GM12878 (cell line): ENCODE measurements at regions not wholly inside any gene's neighbourhood (a gene's known extent, or its start where the extent isn't known, plus 50 kb on each side); places are given as distances from the start of the nearest gene placed in this dataset.

ENCODE experiments used
- ATAC-seq: fragments of 200-7000 bp; cut with Tn5 transposase; 3 replicates; pipeline ENCODE4 v1.9.1; 2020; ENCODE audit warnings: mild to moderate bottlenecking, moderate library complexity
- BruUV-seq: library from RNA; stranded (reverse); fragments of 400-500 nt; replicated peaks from 2 replicates; lab custom pipeline; 2021; lab: Mats Ljungman, UMichigan
- CTCF ChIA-PET: fragments of 300-600 bp; sonication (Branson Sonifier 250); formaldehyde crosslinking; extraction: SDS; loops from one replicate; lab custom pipeline; 2021; ENCODE audit warnings: inconsistent platforms; lab: Yijun Ruan, JAX
- POLR2A ChIA-PET: fragments of 350-600 bp; formaldehyde crosslinking; extraction: SDS; loops from one replicate; lab custom pipeline; 2021; ENCODE audit warnings: inconsistent platforms; lab: Charles Lee
- RAD21 ChIA-PET: fragments of 300-600 bp; sonication (Branson Sonifier 250); formaldehyde crosslinking; loops from one replicate; lab custom pipeline; 2023; ENCODE audit warnings: antibody characterized with exemption; ENCODE audit not compliant: unreplicated experiment; lab: Charles Lee
- SMC1A ChIA-PET: fragments of 300-600 bp; sonication (Branson Sonifier 250); formaldehyde crosslinking; loops from one replicate; lab custom pipeline; 2023; ENCODE audit not compliant: unreplicated experiment, uncharacterized antibody; lab: Charles Lee
- DNase-seq: peaks from one replicate; pipeline ENCODE4 v3.0.0-alpha.2; 2011; ENCODE audit warnings: low read depth, low spot score
- FAIRE-seq: peaks from 3 replicates; lab custom pipeline; 2011; peaks lifted over from hg19 to GRCh38; lab: Jason Lieb, UNC
- H2AFZ ChIP-seq: 2 replicates; pipeline ENCODE4 v1.6.0; 2011; ENCODE audit warnings: low read depth, low read length, control low read depth; ENCODE audit not compliant: control insufficient read depth
- H3K27ac ChIP-seq: 2 replicates; pipeline ENCODE4 v1.5.1; 2011; ENCODE audit warnings: control low read depth; ENCODE audit not compliant: control insufficient read depth, insufficient read depth
- H3K27me3 ChIP-seq, 2 experiments: replicated peaks in 1 of 2; 2 replicates each; pipeline versions ENCODE4 v1.6.0 to v1.6.1; 2011; ENCODE audit warnings: low read length in 1 of 2; ENCODE audit not compliant: control insufficient read depth in 2 of 2, insufficient read depth in 2 of 2
- H3K36me3 ChIP-seq, 2 experiments: 2 replicates each; pipeline ENCODE4 v1.5.1; 2011; ENCODE audit warnings: low read length in 1 of 2; ENCODE audit not compliant: control insufficient read depth in 2 of 2, insufficient read depth in 2 of 2
- H3K4me1 ChIP-seq: 2 replicates; pipeline ENCODE4 v1.6.1; 2011; ENCODE audit warnings: mild to moderate bottlenecking, low read length, moderate library complexity, mixed read lengths; ENCODE audit not compliant: control insufficient read depth, insufficient read depth
- H3K4me2 ChIP-seq: 2 replicates; pipeline ENCODE4 v1.6.0; 2011; ENCODE audit warnings: control low read depth; ENCODE audit not compliant: control insufficient read depth, insufficient read depth
- H3K4me3 ChIP-seq: fragments of 200-600 bp; sonication (generic); 2 replicates; pipeline ENCODE4 v1.5.1; 2016
- H3K79me2 ChIP-seq: 2 replicates; pipeline ENCODE4 v1.6.0; 2011; ENCODE audit warnings: low read length; ENCODE audit not compliant: control insufficient read depth, insufficient read depth
- H3K9ac ChIP-seq: 2 replicates; pipeline ENCODE4 v1.8.0; 2011; ENCODE audit warnings: low read length, control low read depth, mixed read lengths; ENCODE audit not compliant: control insufficient read depth, insufficient read depth
- H3K9me3 ChIP-seq: replicated peaks from 3 replicates; pipeline ENCODE4 v1.5.1; 2011; ENCODE audit warnings: mild to moderate bottlenecking, low read length; ENCODE audit not compliant: control insufficient read depth, insufficient read depth
- H4K20me1 ChIP-seq: 2 replicates; pipeline ENCODE4 v1.6.0; 2011; ENCODE audit not compliant: control insufficient read depth, insufficient read depth
- EED ChIP-seq: sonication (generic); IDR thresholded peaks from 2 replicates; pipeline ENCODE4 v1.6.1; 2016; ENCODE audit warnings: antibody characterized with exemption, low read depth
- TAF1 ChIP-seq: IDR thresholded peaks from 2 replicates; pipeline ENCODE4 v1.6.1; 2011; ENCODE audit warnings: mild to moderate bottlenecking, low read depth, low read length, borderline replicate concordance
- ZNF592 ChIP-seq: fragments of 450-650 bp; IDR thresholded peaks from 2 replicates; pipeline ENCODE4 v1.6.1; 2017; ENCODE audit warnings: mild to moderate bottlenecking, moderate library complexity
- WGBS: methylation state at CpG from one replicate; pipeline ENCODE4 v1.1.6; 2016; ENCODE audit warnings: low lambda C conversion rate; ENCODE audit not compliant: insufficient replicate concordance, insufficient coverage; ENCODE audit errors: missing lambda C conversion rate; 5-methylcytosine and 5-hydroxymethylcytosine counted together
- in situ Hi-C: fragments of 300-500 bp; cut with MboI; formaldehyde crosslinking; loops from 9 replicates; pipeline ENCODE4 v1.14.3; 2018; ENCODE audit warnings: mixed read lengths
- intact Hi-C: fragments of 100-400 bp; cut with micrococcal nuclease; formaldehyde crosslinking; loops from one replicate; pipeline ENCODE4 v1.14.2; 2022; ENCODE audit not compliant: unreplicated experiment

GRCh38 chr6:3986241-3986640 is 92.7 kb downstream of the FAM217A start (continued):
- TF ChIP-seq ZNF592: no peak

GRCh38 chr6:3987053-3987452 is 91.9 kb downstream of the FAM217A start:
- no peak for FAIRE-seq
- H3K9ac ChIP-seq: no peak overlapping the region
- SMC1A ChIA-PET: interaction anchor here (1.3 to 1.5 kb wide), 2 partner anchors 9 to 54 kb away, joined by 3 to 4 read pairs; no protein-coding TSS in a partner anchor
- POLR2A ChIA-PET: interaction anchor here (0.5 kb wide), 1 partner anchor 35 kb away, joined by 3 read pairs; no protein-coding TSS in a partner anchor
- no peak overlapping the region for H2AFZ ChIP-seq
- H3K4me1 ChIP-seq: no peaks in the 10 kb centered on the region
- RAD21 ChIA-PET: interaction anchor here (1.1 kb wide), 1 partner anchor 9 kb away, joined by 3 read pairs; no protein-coding TSS in a partner anchor
- H4K20me1 ChIP-seq: no peaks in the 10 kb centered on the region
- in situ Hi-C loops: loop anchor here (5.0 kb wide), 1 partner anchor 240 kb away; no protein-coding TSS in a partner anchor
- H3K9me3 ChIP-seq: no peaks in the 10 kb centered on the region
- TF ChIP-seq TAF1: no peak
- no peak for TF ChIP-seq EED
- intact Hi-C loops: loop anchor here (5.0 kb wide), 2 partner anchors 135 to 710 kb away; no protein-coding TSS in a partner anchor
- no peaks in the 10 kb centered on the region for H3K79me2 ChIP-seq
- 60% methylated on average over 3 of the region's 3 CpGs for WGBS
- no peak overlapping the region for H3K27ac ChIP-seq
- no peaks in the 10 kb centered on the region for H3K36me3 ChIP-seq
- H3K4me3 ChIP-seq: no peak overlapping the region
- BruUV-seq: no TSS peak
- no peak for DNase-seq
- CTCF ChIA-PET: interaction anchor here (0.7 to 2.2 kb wide), 4 partner anchors 9 to 540 kb away, joined by 3 to 11 read pairs (median 5); no protein-coding TSS in a partner anchor
- H3K4me2 ChIP-seq: no peak overlapping the region
- H3K27me3 ChIP-seq: no peaks in the 10 kb centered on the region
- ATAC-seq: no peak
